KBM-7 (cell line): ENCODE measurements at regions not wholly inside any gene's neighbourhood (a gene's known extent, or its start where the extent isn't known, plus 50 kb on each side); places are given as distances from the start of the nearest gene placed in this dataset.

ENCODE experiments used
- DNase-seq: peaks from one replicate; pipeline ENCODE4 v3.0.0-alpha.2; 2015
- in situ Hi-C: fragments of 300-500 bp; cut with MboI; formaldehyde crosslinking; loops from 2 replicates; pipeline ENCODE4 v1.14.3; 2020; ENCODE audit warnings: low sequenced_read_pairs, low pct_unique_long_range_greater_than_20kb, mixed read lengths

GRCh38 chr2:44110444-44110843 is 58.2 kb upstream of the PPM1B start:
- in situ Hi-C loops = no loop called here

DNA sequence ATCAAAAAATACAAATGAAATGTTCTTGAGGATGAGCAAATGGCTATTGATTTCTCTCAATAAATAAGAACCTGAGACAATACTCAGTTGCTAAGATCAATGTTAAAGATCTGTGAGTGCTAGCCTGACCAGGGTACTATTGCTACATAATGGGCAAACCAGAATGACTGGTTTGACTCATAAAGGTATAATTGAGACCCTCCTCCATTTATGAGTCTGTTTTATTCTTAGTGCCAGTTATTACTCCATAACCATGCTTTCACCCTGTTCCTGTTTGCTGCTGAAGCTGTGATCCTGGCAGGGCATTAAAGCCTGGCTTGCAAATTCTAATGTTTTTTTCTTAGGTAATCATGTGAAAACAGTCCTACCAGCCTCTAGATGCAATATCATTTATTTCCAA is 56.6 kb upstream of the PPM1B start:
- no peak for DNase-seq
- in situ Hi-C loops = no loop called here

More at GRCh38 chr2:44110444-44110843, 58.2 kb upstream of the PPM1B start:
- DNase-seq = no peak

- no peak for DNase-seq
- in situ Hi-C loops = no loop called here
Observed at GRCh38 chr2:44116319-44116718, 52.4 kb upstream of the PPM1B start.

- no peak for DNase-seq
- in situ Hi-C loops = no loop called here
Observed at GRCh38 chr2:44118257-44118656, 50.4 kb upstream of the PPM1B start.
